GM12878 (cell line): ENCODE measurements at regions not wholly inside any gene's neighbourhood (a gene's known extent, or its start where the extent isn't known, plus 50 kb on each side); places are given as distances from the start of the nearest gene placed in this dataset.

Source experiments
- ATAC-seq: fragments of 200-7000 bp; cut with Tn5 transposase; 3 replicates; pipeline ENCODE4 v1.9.1; 2020; ENCODE audit warnings: mild to moderate bottlenecking, moderate library complexity
- BruUV-seq: library from RNA; stranded (reverse); fragments of 400-500 nt; replicated peaks from 2 replicates; lab custom pipeline; 2021; lab: Mats Ljungman, UMichigan
- CTCF ChIA-PET: fragments of 300-600 bp; sonication (Branson Sonifier 250); formaldehyde crosslinking; extraction: SDS; loops from one replicate; lab custom pipeline; 2021; ENCODE audit warnings: inconsistent platforms; lab: Yijun Ruan, JAX
- POLR2A ChIA-PET: fragments of 350-600 bp; formaldehyde crosslinking; extraction: SDS; loops from one replicate; lab custom pipeline; 2021; ENCODE audit warnings: inconsistent platforms; lab: Charles Lee
- RAD21 ChIA-PET: fragments of 300-600 bp; sonication (Branson Sonifier 250); formaldehyde crosslinking; loops from one replicate; lab custom pipeline; 2023; ENCODE audit warnings: antibody characterized with exemption; ENCODE audit not compliant: unreplicated experiment; lab: Charles Lee
- SMC1A ChIA-PET: fragments of 300-600 bp; sonication (Branson Sonifier 250); formaldehyde crosslinking; loops from one replicate; lab custom pipeline; 2023; ENCODE audit not compliant: unreplicated experiment, uncharacterized antibody; lab: Charles Lee
- DNase-seq: peaks from one replicate; pipeline ENCODE4 v3.0.0-alpha.2; 2011; ENCODE audit warnings: low read depth, low spot score
- FAIRE-seq: peaks from 3 replicates; lab custom pipeline; 2011; peaks lifted over from hg19 to GRCh38; lab: Jason Lieb, UNC
- H2AFZ ChIP-seq: 2 replicates; pipeline ENCODE4 v1.6.0; 2011; ENCODE audit warnings: low read depth, low read length, control low read depth; ENCODE audit not compliant: control insufficient read depth
- H3K27ac ChIP-seq: 2 replicates; pipeline ENCODE4 v1.5.1; 2011; ENCODE audit warnings: control low read depth; ENCODE audit not compliant: control insufficient read depth, insufficient read depth
- H3K27me3 ChIP-seq, 2 experiments: replicated peaks in 1 of 2; 2 replicates each; pipeline versions ENCODE4 v1.6.0 to v1.6.1; 2011; ENCODE audit warnings: low read length in 1 of 2; ENCODE audit not compliant: control insufficient read depth in 2 of 2, insufficient read depth in 2 of 2
- H3K36me3 ChIP-seq, 2 experiments: 2 replicates each; pipeline ENCODE4 v1.5.1; 2011; ENCODE audit warnings: low read length in 1 of 2; ENCODE audit not compliant: control insufficient read depth in 2 of 2, insufficient read depth in 2 of 2
- H3K4me1 ChIP-seq: 2 replicates; pipeline ENCODE4 v1.6.1; 2011; ENCODE audit warnings: mild to moderate bottlenecking, low read length, moderate library complexity, mixed read lengths; ENCODE audit not compliant: control insufficient read depth, insufficient read depth
- H3K4me2 ChIP-seq: 2 replicates; pipeline ENCODE4 v1.6.0; 2011; ENCODE audit warnings: control low read depth; ENCODE audit not compliant: control insufficient read depth, insufficient read depth
- H3K4me3 ChIP-seq: fragments of 200-600 bp; sonication (generic); 2 replicates; pipeline ENCODE4 v1.5.1; 2016
- H3K79me2 ChIP-seq: 2 replicates; pipeline ENCODE4 v1.6.0; 2011; ENCODE audit warnings: low read length; ENCODE audit not compliant: control insufficient read depth, insufficient read depth
- H3K9ac ChIP-seq: 2 replicates; pipeline ENCODE4 v1.8.0; 2011; ENCODE audit warnings: low read length, control low read depth, mixed read lengths; ENCODE audit not compliant: control insufficient read depth, insufficient read depth
- H3K9me3 ChIP-seq: replicated peaks from 3 replicates; pipeline ENCODE4 v1.5.1; 2011; ENCODE audit warnings: mild to moderate bottlenecking, low read length; ENCODE audit not compliant: control insufficient read depth, insufficient read depth
- H4K20me1 ChIP-seq: 2 replicates; pipeline ENCODE4 v1.6.0; 2011; ENCODE audit not compliant: control insufficient read depth, insufficient read depth
- FOS ChIP-seq: IDR thresholded peaks from 3 replicates; pipeline ENCODE4 v1.6.1; 2011; ENCODE audit warnings: borderline replicate concordance; ENCODE audit not compliant: insufficient read length; ENCODE audit errors: extremely low read depth
- NR2F1 ChIP-seq: fragments of 450-650 bp; conservative IDR thresholded peaks from 2 replicates; pipeline ENCODE4 v1.6.1; 2017; ENCODE audit warnings: mild to moderate bottlenecking
- SMC3 ChIP-seq: IDR thresholded peaks from 2 replicates; pipeline ENCODE4 v1.6.1; 2011; ENCODE audit warnings: low read length, improper control_type of control experiment, borderline replicate concordance
- USF2 ChIP-seq: IDR thresholded peaks from 2 replicates; pipeline ENCODE4 v1.6.1; 2011; ENCODE audit warnings: low read depth, low read length, improper control_type of control experiment, borderline replicate concordance
- ZBTB40 ChIP-seq: fragments of 450-650 bp; IDR thresholded peaks from 2 replicates; pipeline ENCODE4 v1.6.1; 2016; ENCODE audit warnings: mild to moderate bottlenecking, moderate library complexity, borderline replicate concordance
- ZNF592 ChIP-seq: fragments of 450-650 bp; IDR thresholded peaks from 2 replicates; pipeline ENCODE4 v1.6.1; 2017; ENCODE audit warnings: mild to moderate bottlenecking, moderate library complexity
- WGBS: methylation state at CpG from one replicate; pipeline ENCODE4 v1.1.6; 2016; ENCODE audit warnings: low lambda C conversion rate; ENCODE audit not compliant: insufficient replicate concordance, insufficient coverage; ENCODE audit errors: missing lambda C conversion rate; 5-methylcytosine and 5-hydroxymethylcytosine counted together
- in situ Hi-C: fragments of 300-500 bp; cut with MboI; formaldehyde crosslinking; loops from 9 replicates; pipeline ENCODE4 v1.14.3; 2018; ENCODE audit warnings: mixed read lengths
- intact Hi-C: fragments of 100-400 bp; cut with micrococcal nuclease; formaldehyde crosslinking; loops from one replicate; pipeline ENCODE4 v1.14.2; 2022; ENCODE audit not compliant: unreplicated experiment

GRCh38 chr16:22670551-22671041 lies 143.4 kb upstream of the HS3ST2 start (continued):
- TF ChIP-seq SMC3 (no peak), ZNF592 (no peak), FOS (peak; percentile 3), USF2 (peak; percentile 29; the same call in 1 of the 2 replicates)

GRCh38 chr16:22671301-22672076 lies 142.5 kb upstream of the HS3ST2 start:
- Histone ChIP-seq H3K9ac (no peak overlapping the region), H4K20me1 (no peaks in the 10 kb centered on the region), H3K4me2 (no peak overlapping the region), H3K27ac (no peak overlapping the region), H3K4me1 (no peaks in the 10 kb centered on the region), H2AFZ (no peak overlapping the region), H3K4me3 (no peak overlapping the region), H3K27me3 (no peaks in the 10 kb centered on the region; a peak in 1 of 4 replicates), H3K9me3 (no peaks in the 10 kb centered on the region), H3K36me3 (no peaks in the 10 kb centered on the region), H3K79me2 (no peaks in the 10 kb centered on the region)
- DNase-seq (no peak), FAIRE-seq (no peak), ATAC-seq (no peak)
- ChIA-PET POLR2A (interaction anchor here (0.5 to 0.6 kb wide), 3 partner anchors 952 to 1106 kb away, joined by 4 read pairs; no protein-coding TSS in a partner anchor), RAD21 (no interaction called here), CTCF (no interaction called here), SMC1A (no interaction called here)
- intact Hi-C loops, result no loop called here
- WGBS, result 9% methylated on average over 4 of the region's 4 CpGs
- TF ChIP-seq ZBTB40 (peak; percentile 78), NR2F1 (no peak)
- in situ Hi-C loops, result loop anchor here (10.0 kb wide), 1 partner anchor 347 kb away; no protein-coding TSS in a partner anchor
- no TSS peak for BruUV-seq
